Muscle layer of duodenum (tissue), 2 donors: ENCODE measurements at regions not wholly inside any gene's neighbourhood (a gene's known extent, or its start where the extent isn't known, plus 50 kb on each side); places are given as distances from the start of the nearest gene placed in this dataset.

Source experiments
- H3K27ac ChIP-seq: one replicate; pipeline ENCODE4 v1.7.0; 2013; ENCODE audit warnings: mild to moderate bottlenecking, low read length
- H3K27me3 ChIP-seq: one replicate; pipeline ENCODE4 v1.7.0; 2013; ENCODE audit warnings: low read depth, mild to moderate bottlenecking, control low read depth, low read length
- H3K36me3 ChIP-seq, 2 donors: one replicate each; pipeline ENCODE4 v1.7.0; 2013; ENCODE audit warnings: low read length in 2 of 2, control low read depth in 1 of 2, mild to moderate bottlenecking in 1 of 2; ENCODE audit not compliant: insufficient read depth in 2 of 2, control insufficient read depth in 1 of 2
- H3K4me1 ChIP-seq, 2 donors: one replicate each; pipeline ENCODE4 v1.7.0; 2013; ENCODE audit warnings: low read length in 2 of 2, mild to moderate bottlenecking in 2 of 2, control low read depth in 1 of 2, moderate library complexity in 1 of 2; ENCODE audit not compliant: insufficient read depth in 2 of 2, control insufficient read depth in 1 of 2
- H3K4me3 ChIP-seq, 2 donors: one replicate each; pipeline ENCODE4 v1.7.0; 2013; ENCODE audit warnings: low read length in 2 of 2, low read depth in 1 of 2, mild to moderate bottlenecking in 1 of 2
- H3K9me3 ChIP-seq, 2 donors: one replicate each; pipeline ENCODE4 v1.7.0; 2013; ENCODE audit warnings: low read length in 2 of 2, control low read depth in 1 of 2, mild to moderate bottlenecking in 1 of 2; ENCODE audit not compliant: control insufficient read depth in 1 of 2
- donor health status: healthy.

DNA sequence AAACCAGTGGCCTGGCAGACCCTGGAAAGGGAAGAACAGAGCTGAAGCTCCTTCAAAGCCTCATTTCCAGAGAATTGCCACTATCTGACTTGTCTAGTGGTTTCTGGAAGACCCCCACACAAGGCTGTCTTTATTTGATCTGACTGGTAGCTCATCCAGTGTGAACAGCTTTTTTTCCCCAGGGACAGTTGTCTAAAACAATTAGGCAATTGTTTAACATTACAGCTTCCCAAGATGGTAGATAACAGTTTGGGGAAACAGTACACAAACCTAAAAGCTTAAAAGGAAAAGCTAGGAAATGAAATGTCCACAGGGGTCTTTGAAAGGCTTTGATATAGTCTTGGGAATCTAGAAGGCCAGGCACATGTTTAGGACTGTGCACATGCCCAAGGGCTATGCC is 203.4 kb upstream of the CTBP2 start:
- Histone ChIP-seq H3K4me1 (no peaks in the 10 kb centered on the region), H3K4me3 (no peak overlapping the region), H3K27me3 (no peaks in the 10 kb centered on the region), H3K36me3 (no peaks in the 10 kb centered on the region), H3K9me3 (no peaks in the 10 kb centered on the region), H3K27ac (no peak overlapping the region)

- no peaks in the 10 kb centered on the region for H3K4me1 ChIP-seq
- no peak overlapping the region for H3K27ac ChIP-seq
- no peak overlapping the region for H3K4me3 ChIP-seq
- no peaks in the 10 kb centered on the region for H3K9me3 ChIP-seq
- no peaks in the 10 kb centered on the region for H3K36me3 ChIP-seq
- H3K27me3 ChIP-seq = no peaks in the 10 kb centered on the region
Observed at GRCh38 chr10:125362950-125363349, 202.6 kb upstream of the CTBP2 start.

- no peak overlapping the region for H3K4me3 ChIP-seq
- no peaks in the 10 kb centered on the region for H3K9me3 ChIP-seq
- H3K27ac ChIP-seq = no peak overlapping the region
- H3K4me1 ChIP-seq = no peaks in the 10 kb centered on the region
- no peaks in the 10 kb centered on the region for H3K36me3 ChIP-seq
- H3K27me3 ChIP-seq = no peaks in the 10 kb centered on the region
Observed at GRCh38 chr10:125359401-125359800, 199.0 kb upstream of the CTBP2 start.

GRCh38 chr10:125355657-125356056 is 195.3 kb upstream of the CTBP2 start:
- H3K27ac ChIP-seq = no peak overlapping the region
- no peaks in the 10 kb centered on the region for H3K36me3 ChIP-seq
- H3K4me1 ChIP-seq = no peaks in the 10 kb centered on the region
- H3K9me3 ChIP-seq = no peaks in the 10 kb centered on the region
- H3K27me3 ChIP-seq = no peaks in the 10 kb centered on the region
- no peak overlapping the region for H3K4me3 ChIP-seq

DNA sequence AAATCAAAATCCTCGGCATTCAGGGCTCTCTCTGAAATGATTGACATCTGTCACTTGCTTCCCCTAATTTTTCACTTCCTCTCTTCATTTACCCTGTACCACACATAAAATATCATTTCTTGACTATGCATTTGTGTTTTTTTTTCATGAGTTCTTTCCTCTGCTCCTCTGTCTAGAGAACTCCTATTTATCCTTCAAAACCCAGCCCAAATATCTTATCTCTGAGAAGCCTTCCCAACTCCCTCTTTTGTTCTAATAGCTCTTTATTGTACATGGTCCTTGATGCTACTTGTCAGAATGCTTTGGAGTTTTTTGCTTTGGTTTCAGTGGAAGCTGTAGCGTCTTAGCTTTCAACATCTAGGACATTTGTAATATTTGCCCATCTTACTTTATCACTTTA is 190.2 kb upstream of the CTBP2 start:
- H3K4me3 ChIP-seq = no peak overlapping the region
- H3K4me1 ChIP-seq = no peaks in the 10 kb centered on the region
- H3K27me3 ChIP-seq = no peaks in the 10 kb centered on the region
- H3K27ac ChIP-seq = no peak overlapping the region
- H3K36me3 ChIP-seq = no peaks in the 10 kb centered on the region
- H3K9me3 ChIP-seq = no peaks in the 10 kb centered on the region

GRCh38 chr10:125348536-125348935 is 188.2 kb upstream of the CTBP2 start:
- no peaks in the 10 kb centered on the region for H3K9me3 ChIP-seq
- no peak overlapping the region for H3K4me3 ChIP-seq
- H3K27ac ChIP-seq = no peak overlapping the region
- H3K27me3 ChIP-seq = no peaks in the 10 kb centered on the region
- H3K36me3 ChIP-seq = no peaks in the 10 kb centered on the region
- no peaks in the 10 kb centered on the region for H3K4me1 ChIP-seq

DNA sequence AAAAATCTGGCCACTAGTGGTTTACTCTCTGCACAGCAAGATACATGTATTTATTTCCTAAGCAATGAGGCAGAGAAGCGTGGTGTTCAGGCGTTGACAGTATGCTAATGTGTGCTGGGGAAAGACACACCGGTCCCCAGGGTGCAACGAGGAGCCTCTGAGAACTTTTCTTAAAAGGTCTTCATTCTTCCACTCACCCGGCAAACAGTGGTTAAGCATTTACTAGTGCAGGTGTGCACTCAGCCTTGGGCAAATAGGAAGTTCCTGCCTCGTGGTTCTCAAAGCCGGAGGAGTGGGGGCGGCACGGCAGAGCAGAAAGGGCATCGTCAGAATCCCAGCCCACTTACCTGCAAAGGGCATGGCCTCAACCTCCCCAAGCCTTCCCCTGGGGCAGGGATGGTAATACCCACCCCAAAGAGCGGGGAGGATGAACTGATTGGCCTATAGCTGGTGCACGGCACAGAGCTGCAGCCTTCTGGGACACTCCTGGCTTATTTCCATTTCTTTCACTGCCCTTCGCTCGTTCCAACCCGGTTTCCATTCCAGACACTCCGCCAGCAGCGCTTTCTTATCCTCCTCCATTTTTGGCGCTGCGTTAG is 184.3 kb upstream of the CTBP2 start:
- H3K9me3 ChIP-seq = no peaks in the 10 kb centered on the region
- no peaks in the 10 kb centered on the region for H3K4me1 ChIP-seq
- H3K4me3 ChIP-seq = no peak overlapping the region
- H3K27me3 ChIP-seq = no peaks in the 10 kb centered on the region
- no peak overlapping the region for H3K27ac ChIP-seq
- H3K36me3 ChIP-seq = no peaks in the 10 kb centered on the region

DNA sequence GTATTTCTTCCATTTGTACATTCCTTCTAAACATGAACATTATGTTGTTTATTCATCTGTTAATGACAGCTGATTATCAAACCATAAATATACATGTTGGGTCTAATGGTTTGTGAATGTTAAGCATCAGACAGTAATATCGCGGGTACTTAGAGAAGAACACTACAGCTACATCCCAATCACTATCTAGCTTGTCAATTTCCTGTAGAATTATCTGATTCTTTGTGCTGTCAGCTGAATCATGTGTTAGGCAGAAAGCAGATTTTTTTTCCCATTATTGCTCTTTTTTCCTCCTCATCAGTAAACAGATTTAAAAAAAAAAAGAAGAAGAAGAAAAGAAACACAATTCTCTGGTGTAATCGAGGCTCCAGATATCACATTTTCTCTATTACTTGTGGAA is 183.6 kb upstream of the CTBP2 start:
- Histone ChIP-seq H3K4me1 (no peaks in the 10 kb centered on the region), H3K27me3 (no peaks in the 10 kb centered on the region), H3K9me3 (no peaks in the 10 kb centered on the region), H3K36me3 (no peaks in the 10 kb centered on the region), H3K4me3 (no peak overlapping the region), H3K27ac (no peak overlapping the region)

- H3K27ac ChIP-seq = no peak overlapping the region
- no peak overlapping the region for H3K4me3 ChIP-seq
- H3K4me1 ChIP-seq = no peaks in the 10 kb centered on the region
- H3K36me3 ChIP-seq = no peaks in the 10 kb centered on the region
- no peaks in the 10 kb centered on the region for H3K9me3 ChIP-seq
- no peaks in the 10 kb centered on the region for H3K27me3 ChIP-seq
Observed at GRCh38 chr10:125343118-125343925, 183.0 kb upstream of the CTBP2 start.

DNA sequence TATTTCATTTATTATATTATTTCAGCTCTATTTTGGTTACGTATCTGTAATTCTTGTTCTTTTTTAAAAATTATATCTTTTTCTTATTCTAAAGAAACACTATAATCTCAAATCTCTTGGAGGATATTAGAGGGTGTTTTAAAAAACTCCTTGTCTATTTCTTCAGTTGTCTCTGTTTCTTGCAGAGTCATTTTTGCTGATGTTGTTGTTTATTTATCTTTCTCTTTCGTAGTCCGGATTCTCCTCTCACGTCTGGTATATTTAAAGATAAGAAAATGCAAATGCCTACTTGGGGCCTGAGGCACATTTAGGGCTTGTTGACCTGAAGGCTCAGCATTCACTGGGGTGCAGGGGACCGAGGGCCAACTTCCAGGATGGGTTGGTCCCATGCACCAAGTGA is 181.2 kb upstream of the CTBP2 start:
- Histone ChIP-seq H3K9me3 (no peaks in the 10 kb centered on the region), H3K27me3 (no peaks in the 10 kb centered on the region), H3K36me3 (no peaks in the 10 kb centered on the region), H3K4me3 (no peak overlapping the region), H3K4me1 (no peaks in the 10 kb centered on the region), H3K27ac (no peak overlapping the region)

DNA sequence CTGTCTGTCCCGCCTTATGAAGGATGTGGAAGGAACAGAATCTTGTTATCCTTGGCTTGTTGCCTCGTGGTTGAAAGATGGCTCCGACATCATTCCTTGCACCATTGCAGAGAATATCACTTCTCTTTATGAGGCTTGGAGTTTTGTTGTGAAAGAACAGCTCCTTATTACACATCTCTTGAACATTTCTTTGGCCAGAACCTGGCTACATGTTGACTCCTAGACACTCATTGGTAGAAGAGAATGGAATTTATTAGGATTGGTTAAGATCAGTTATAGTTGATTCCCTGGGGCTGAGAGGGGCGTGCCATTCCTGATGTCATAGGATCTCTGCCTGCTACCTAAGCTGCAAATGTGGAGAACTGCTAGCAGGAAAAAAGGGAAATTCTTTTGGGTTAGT is 180.5 kb upstream of the CTBP2 start:
- H3K27ac ChIP-seq = no peak overlapping the region
- no peaks in the 10 kb centered on the region for H3K4me1 ChIP-seq
- H3K4me3 ChIP-seq = no peak overlapping the region
- H3K36me3 ChIP-seq = no peaks in the 10 kb centered on the region
- no peaks in the 10 kb centered on the region for H3K9me3 ChIP-seq
- no peaks in the 10 kb centered on the region for H3K27me3 ChIP-seq

GRCh38 chr10:125337510-125337909 is 177.1 kb upstream of the CTBP2 start:
- Histone ChIP-seq H3K4me1 (no peaks in the 10 kb centered on the region), H3K27ac (no peak overlapping the region), H3K36me3 (no peaks in the 10 kb centered on the region), H3K9me3 (no peaks in the 10 kb centered on the region), H3K4me3 (no peak overlapping the region), H3K27me3 (no peaks in the 10 kb centered on the region)
